Trophoblast cell (in vitro differentiated cells and primary cell): ENCODE measurements at regions not wholly inside any gene's neighbourhood (a gene's known extent, or its start where the extent isn't known, plus 50 kb on each side); places are given as distances from the start of the nearest gene placed in this dataset.
A peak's percentile ranks its signal among the peaks of the same experiment; 100 is the strongest.

Source experiments
- DNase-seq, 2 donors: peaks; one replicate each; pipeline ENCODE4 v3.0.0-alpha.2; 2016
- H2AFZ ChIP-seq: 2 replicates; pipeline ENCODE4 v1.6.1; 2013; ENCODE audit warnings: low read length, moderate library complexity, mild to moderate bottlenecking; ENCODE audit not compliant: insufficient read depth, poor library complexity
- H2AK5ac ChIP-seq: 2 replicates; pipeline ENCODE4 v1.6.1; 2013; ENCODE audit warnings: mild to moderate bottlenecking, low read length
- H2BK120ac ChIP-seq: 2 replicates; pipeline ENCODE4 v1.6.1; 2013; ENCODE audit warnings: low read length, mild to moderate bottlenecking, moderate library complexity; ENCODE audit not compliant: insufficient read depth, poor library complexity
- H2BK12ac ChIP-seq: 2 replicates; pipeline ENCODE4 v1.6.1; 2013; ENCODE audit warnings: mild to moderate bottlenecking, low read length, moderate library complexity
- H2BK5ac ChIP-seq: 2 replicates; pipeline ENCODE4 v1.6.1; 2013; ENCODE audit warnings: low read length, low read depth, moderate library complexity, mild to moderate bottlenecking; ENCODE audit not compliant: poor library complexity
- H3K14ac ChIP-seq: 2 replicates; pipeline ENCODE4 v1.6.1; 2013; ENCODE audit warnings: mild to moderate bottlenecking, low read length
- H3K18ac ChIP-seq: 2 replicates; pipeline ENCODE4 v1.6.1; 2013; ENCODE audit warnings: mild to moderate bottlenecking, low read length
- H3K23ac ChIP-seq: 2 replicates; pipeline ENCODE4 v1.6.1; 2013; ENCODE audit warnings: low read length
- H3K27ac ChIP-seq: 2 replicates; pipeline ENCODE4 v1.5.1; 2013; ENCODE audit warnings: low read depth, mild to moderate bottlenecking, inconsistent platforms, low read length, moderate library complexity
- H3K27me3 ChIP-seq: 2 replicates; pipeline ENCODE4 v1.6.1; 2013; ENCODE audit warnings: inconsistent platforms, mild to moderate bottlenecking, low read length, moderate library complexity; ENCODE audit not compliant: insufficient read depth
- H3K36me3 ChIP-seq, 2 experiments: 1 replicate in 1 of 2; 2 replicates in 1 of 2; pipeline ENCODE4 v1.6.1; 2013; ENCODE audit warnings: low read length in 2 of 2, mild to moderate bottlenecking in 2 of 2, moderate library complexity in 1 of 2; ENCODE audit not compliant: insufficient read depth in 2 of 2, control insufficient read depth in 1 of 2
- H3K4ac ChIP-seq: 2 replicates; pipeline ENCODE4 v1.6.1; 2013; ENCODE audit warnings: low read depth, mild to moderate bottlenecking, low read length, moderate library complexity
- H3K4me1 ChIP-seq, 2 experiments: 1 replicate in 1 of 2; 2 replicates in 1 of 2; pipeline ENCODE4 v1.6.1; 2013; ENCODE audit warnings: low read length in 2 of 2, mild to moderate bottlenecking in 2 of 2, moderate library complexity in 1 of 2; ENCODE audit not compliant: insufficient read depth in 2 of 2, control insufficient read depth in 1 of 2
- H3K4me2 ChIP-seq: 2 replicates; pipeline ENCODE4 v1.6.1; 2013; ENCODE audit warnings: inconsistent platforms, mild to moderate bottlenecking, low read length, moderate library complexity
- H3K4me3 ChIP-seq: 2 replicates; pipeline ENCODE4 v1.5.1; 2013; ENCODE audit warnings: mild to moderate bottlenecking, low read depth, low read length, inconsistent platforms
- H3K79me1 ChIP-seq: one replicate; pipeline ENCODE4 v1.6.1; 2013; ENCODE audit warnings: low read length
- H3K79me2 ChIP-seq: 2 replicates; pipeline ENCODE4 v1.6.1; 2013; ENCODE audit warnings: low read length, mild to moderate bottlenecking; ENCODE audit not compliant: control insufficient read depth, insufficient read depth, poor library complexity
- H3K9ac ChIP-seq: 2 replicates; pipeline ENCODE4 v1.6.1; 2013; ENCODE audit warnings: mild to moderate bottlenecking, low read length
- H3K9me3 ChIP-seq: 2 replicates; pipeline ENCODE4 v1.6.1; 2013; ENCODE audit warnings: low read depth, mild to moderate bottlenecking, control low read depth, inconsistent platforms, low read length; ENCODE audit not compliant: insufficient read depth
- H4K12ac ChIP-seq: 2 replicates; pipeline ENCODE4 v1.6.1; 2013; ENCODE audit warnings: low read depth, mild to moderate bottlenecking, low read length, moderate library complexity
- H4K8ac ChIP-seq: 2 replicates; pipeline ENCODE4 v1.6.1; 2013; ENCODE audit warnings: low read depth, mild to moderate bottlenecking, low read length, moderate library complexity
- H4K91ac ChIP-seq: one replicate; pipeline ENCODE4 v1.6.1; 2013; ENCODE audit warnings: low read depth, mild to moderate bottlenecking, low read length, moderate library complexity
- WGBS: extraction: QIAGEN DNeasy Blood & Tissue Kit; methylation state at CpG from one replicate; pipeline ENCODE4 v1.1.7; 2013; ENCODE audit warnings: missing lambda C conversion rate; ENCODE audit not compliant: insufficient read length, insufficient coverage; ENCODE audit errors: extremely low coverage; 5-methylcytosine and 5-hydroxymethylcytosine counted together

DNA sequence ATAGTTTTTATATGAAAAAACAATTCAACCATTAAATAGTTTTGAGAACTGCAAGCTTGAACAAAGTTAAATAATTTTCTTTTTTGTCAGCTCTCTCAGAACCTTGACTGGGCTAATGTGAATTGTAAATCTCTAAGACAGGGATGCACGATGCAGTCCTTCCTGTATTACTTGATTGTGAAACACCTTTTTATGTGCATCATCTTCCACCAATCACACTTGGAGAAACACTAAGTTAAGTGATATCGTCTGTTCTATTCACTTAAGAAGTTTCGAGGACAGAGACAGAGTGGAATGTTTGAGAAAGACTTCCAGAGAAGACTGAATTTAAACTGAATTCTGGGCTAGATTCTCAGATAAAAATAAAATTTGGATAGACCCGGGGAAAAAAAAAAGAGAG lies 238.2 kb downstream of the MREG start:
- Histone ChIP-seq H3K9ac (no peak overlapping the region), H4K91ac (no peak overlapping the region), H2AFZ (no peak overlapping the region), H3K18ac (no peak overlapping the region), H2BK5ac (no peak overlapping the region), H3K27ac (no peak overlapping the region), H3K27me3 (no peaks in the 10 kb centered on the region), H3K79me2 (peaks cover 2% of the 10 kb centered on the region), H3K36me3 (no peaks in the 10 kb centered on the region), H4K12ac (no peak overlapping the region), H3K4me1 (peaks cover 12 to 16% of the 10 kb centered on the region in 2 experiments), H2BK120ac (no peak overlapping the region), H4K8ac (no peak overlapping the region), H3K9me3 (peaks cover 2% of the 10 kb centered on the region), H3K4me3 (no peak overlapping the region), H3K4ac (no peak overlapping the region), H2AK5ac (no peak overlapping the region), H3K4me2 (no peak overlapping the region), H2BK12ac (no peak overlapping the region), H3K14ac (no peak overlapping the region), H3K79me1 (peaks cover 13% of the 10 kb centered on the region), H3K23ac (no peak overlapping the region)
- no CpG with 5 or more reads among the region's 4 CpGs for WGBS
- no peak for DNase-seq

DNA sequence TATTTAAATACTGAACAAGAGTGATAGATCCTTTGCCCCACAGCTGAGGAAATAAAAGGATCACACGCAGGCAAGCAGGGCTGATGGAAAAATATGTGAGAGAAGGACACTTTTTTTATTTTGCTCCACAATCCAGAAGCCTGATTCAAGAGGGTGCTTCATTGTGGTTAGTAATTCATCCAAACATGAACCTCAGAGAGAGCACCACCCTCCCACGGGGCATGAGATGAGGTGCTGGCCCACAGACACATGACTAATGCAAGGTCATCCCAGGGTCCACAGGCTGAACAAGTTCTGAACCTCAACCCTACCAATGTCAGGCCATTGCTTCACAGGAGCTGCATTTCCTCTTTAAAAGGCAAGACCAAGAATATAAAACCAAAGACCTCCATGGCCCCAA lies 239.6 kb downstream of the MREG start:
- H3K4me1 ChIP-seq, result peaks cover 6 to 11% of the 10 kb centered on the region in 2 experiments
- no peak overlapping the region for H4K8ac ChIP-seq
- no peaks in the 10 kb centered on the region for H3K79me2 ChIP-seq
- no peak for DNase-seq
- peak overlapping the region; percentile 8 for H3K18ac ChIP-seq
- H2BK5ac ChIP-seq, result no peak overlapping the region
- peaks cover 9% of the 10 kb centered on the region for H3K79me1 ChIP-seq
- no peak overlapping the region for H2AK5ac ChIP-seq
- H2AFZ ChIP-seq, result no peak overlapping the region
- no peak overlapping the region for H3K9ac ChIP-seq
- no peak overlapping the region for H3K14ac ChIP-seq
- H4K12ac ChIP-seq, result no peak overlapping the region
- no peak overlapping the region for H3K23ac ChIP-seq
- peak overlapping the region; percentile 70 for H4K91ac ChIP-seq
- no peaks in the 10 kb centered on the region for H3K27me3 ChIP-seq
- WGBS, result no CpG with 5 or more reads among the region's 2 CpGs
- no peak overlapping the region for H3K4me3 ChIP-seq
- no peak overlapping the region for H2BK120ac ChIP-seq
- no peak overlapping the region for H3K4me2 ChIP-seq
- peaks cover 2% of the 10 kb centered on the region for H3K9me3 ChIP-seq
- H3K36me3 ChIP-seq, result no peaks in the 10 kb centered on the region
- H3K4ac ChIP-seq, result no peak overlapping the region
- no peak overlapping the region for H3K27ac ChIP-seq
- peak overlapping the region; percentile 43 for H2BK12ac ChIP-seq

- Histone ChIP-seq H3K9ac (no peak overlapping the region), H4K8ac (no peak overlapping the region), H3K4me2 (no peak overlapping the region), H2AFZ (no peak overlapping the region), H3K14ac (no peak overlapping the region), H2BK120ac (no peak overlapping the region), H3K4me1 (peaks cover 6 to 9% of the 10 kb centered on the region in 2 experiments), H3K4ac (no peak overlapping the region), H2BK12ac (no peak overlapping the region), H4K91ac (no peak overlapping the region), H3K27ac (no peak overlapping the region), H2AK5ac (no peak overlapping the region), H3K18ac (no peak overlapping the region), H2BK5ac (no peak overlapping the region), H3K9me3 (peaks cover 2% of the 10 kb centered on the region), H3K23ac (no peak overlapping the region), H3K27me3 (no peaks in the 10 kb centered on the region), H3K79me1 (peaks cover 14% of the 10 kb centered on the region), H4K12ac (no peak overlapping the region), H3K79me2 (no peaks in the 10 kb centered on the region), H3K36me3 (no peaks in the 10 kb centered on the region), H3K4me3 (no peak overlapping the region)
- WGBS, result no CpG with 5 or more reads among the region's 5 CpGs
- DNase-seq, result no peak
Observed at GRCh38 chr2:215772634-215773563, 240.5 kb downstream of the MREG start.

DNA sequence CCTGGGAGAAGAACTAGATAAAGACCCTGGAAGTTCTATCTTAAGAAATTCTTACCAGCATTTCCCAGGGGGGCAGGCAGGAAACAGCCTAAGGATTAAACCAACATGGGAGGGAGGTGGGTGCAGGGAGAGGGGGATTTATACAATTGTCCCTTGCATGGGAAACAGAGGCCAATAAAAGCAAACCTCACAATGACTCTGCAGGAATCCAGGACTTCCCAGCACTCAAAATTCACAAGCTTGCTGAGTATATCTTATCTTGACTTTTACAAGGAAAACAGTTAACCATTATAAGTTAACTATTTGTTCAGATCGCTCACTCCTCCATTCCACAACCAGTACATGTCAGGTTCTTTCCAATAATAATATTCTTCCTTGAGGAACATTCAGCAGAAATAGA lies 241.3 kb downstream of the MREG start:
- Histone ChIP-seq H3K36me3 (no peaks in the 10 kb centered on the region), H3K4ac (no peak overlapping the region), H3K14ac (no peak overlapping the region), H2BK5ac (no peak overlapping the region), H3K9ac (no peak overlapping the region), H3K9me3 (peaks cover 2% of the 10 kb centered on the region), H3K79me1 (peaks cover 11% of the 10 kb centered on the region), H4K8ac (no peak overlapping the region), H3K79me2 (no peaks in the 10 kb centered on the region), H2BK12ac (peak overlapping the region; percentile 4), H3K18ac (no peak overlapping the region), H3K4me3 (no peak overlapping the region), H3K27ac (no peak overlapping the region), H3K23ac (no peak overlapping the region), H4K12ac (no peak overlapping the region), H3K4me1 (peaks cover 2 to 7% of the 10 kb centered on the region in 2 experiments), H2BK120ac (no peak overlapping the region), H4K91ac (no peak overlapping the region), H3K4me2 (no peak overlapping the region), H2AFZ (no peak overlapping the region), H2AK5ac (no peak overlapping the region), H3K27me3 (no peaks in the 10 kb centered on the region)
- no CpG with 5 or more reads among the region's 1 CpG for WGBS
- DNase-seq, result no peak
